ENCODE measurements at regions not wholly inside any gene's neighbourhood (a gene's known extent, or its start where the extent isn't known, plus 50 kb on each side); places are given as distances from the start of the nearest gene placed in this dataset.

GRCh38 chr4:17072483-17072882 is 174.0 kb upstream of the LDB2 start:
- Histone ChIP-seq H3K27me3 (ENCODE audit: insufficient read depth, insufficient read length) (no peaks in the 10 kb centered on the region), H3K9me3 (ENCODE audit: insufficient read depth, low read length) (no peaks in the 10 kb centered on the region; the same call in 1 of the 2 replicates), H3K4me1 (ENCODE audit: insufficient read depth, insufficient read length) (no peaks in the 10 kb centered on the region), H3K4me3 (ENCODE audit: insufficient read length, low read depth) (no peak overlapping the region), H3K36me3 (ENCODE audit: insufficient read depth, insufficient read length, low read length) (no peaks in the 10 kb centered on the region), H3K9ac (ENCODE audit: insufficient read length, low read depth) (no peak overlapping the region)
- no peak for DNase-seq (ENCODE audit: low read depth, low spot score)
- TF ChIP-seq YY1 (IDR thresholded peaks at IDR 0.05; ENCODE audit: insufficient read depth, insufficient read length), result no peak
- TF ChIP-seq SUZ12 (IDR thresholded peaks at IDR 0.05; ENCODE audit: extremely low read depth, insufficient read depth, insufficient read length), result no peak
- no peak for TF ChIP-seq ZNF274 (IDR thresholded peaks at IDR 0.05; ENCODE audit: low read depth, low read length)

DNA sequence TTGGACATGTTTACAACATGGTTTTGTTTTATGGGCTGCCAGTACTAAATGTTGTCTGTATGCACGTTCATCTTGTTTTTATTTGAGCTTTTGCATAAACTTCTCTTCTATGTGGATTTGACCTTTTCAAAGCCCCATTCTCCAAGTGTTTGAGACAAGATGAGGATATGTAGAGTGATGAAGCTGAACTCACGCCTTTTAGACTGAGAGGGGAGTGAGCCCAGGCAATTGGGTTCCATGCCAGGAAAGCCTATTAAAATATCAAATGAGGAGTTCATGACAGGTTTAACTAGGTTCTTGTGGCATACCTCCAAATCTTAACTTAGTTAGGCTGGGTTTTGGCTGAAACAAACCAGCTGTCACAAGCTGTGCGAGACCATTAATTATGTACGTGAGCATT is 170.4 kb upstream of the LDB2 start:
- Histone ChIP-seq H3K4me3 (ENCODE audit: insufficient read length, low read depth) (no peak overlapping the region), H3K36me3 (ENCODE audit: insufficient read depth, insufficient read length, low read length) (no peaks in the 10 kb centered on the region), H3K27me3 (ENCODE audit: insufficient read depth, insufficient read length) (no peaks in the 10 kb centered on the region), H3K4me1 (ENCODE audit: insufficient read depth, insufficient read length) (no peaks in the 10 kb centered on the region), H3K9ac (ENCODE audit: insufficient read length, low read depth) (no peak overlapping the region), H3K9me3 (ENCODE audit: insufficient read depth, low read length) (no peaks in the 10 kb centered on the region; the same call in 1 of the 2 replicates)
- DNase-seq (ENCODE audit: low read depth, low spot score), result no peak
- TF ChIP-seq YY1 (IDR thresholded peaks at IDR 0.05; ENCODE audit: insufficient read depth, insufficient read length) (no peak), ZNF274 (IDR thresholded peaks at IDR 0.05; ENCODE audit: low read depth, low read length) (no peak), SUZ12 (IDR thresholded peaks at IDR 0.05; ENCODE audit: extremely low read depth, insufficient read depth, insufficient read length) (no peak)

GRCh38 chr4:17068392-17068791 is 169.9 kb upstream of the LDB2 start:
- H3K4me3 ChIP-seq (ENCODE audit: insufficient read length, low read depth), result no peak overlapping the region
- no peak for DNase-seq (ENCODE audit: low read depth, low spot score)
- no peaks in the 10 kb centered on the region; the same call in 1 of the 2 replicates for H3K9me3 ChIP-seq (ENCODE audit: insufficient read depth, low read length)
- no peak for TF ChIP-seq ZNF274 (IDR thresholded peaks at IDR 0.05; ENCODE audit: low read depth, low read length)
- no peak for TF ChIP-seq SUZ12 (IDR thresholded peaks at IDR 0.05; ENCODE audit: extremely low read depth, insufficient read depth, insufficient read length)
- no peak for TF ChIP-seq YY1 (IDR thresholded peaks at IDR 0.05; ENCODE audit: insufficient read depth, insufficient read length)
- no peak overlapping the region for H3K9ac ChIP-seq (ENCODE audit: insufficient read length, low read depth)
- H3K4me1 ChIP-seq (ENCODE audit: insufficient read depth, insufficient read length), result no peaks in the 10 kb centered on the region
- no peaks in the 10 kb centered on the region for H3K27me3 ChIP-seq (ENCODE audit: insufficient read depth, insufficient read length)
- no peaks in the 10 kb centered on the region for H3K36me3 ChIP-seq (ENCODE audit: insufficient read depth, insufficient read length, low read length)

GRCh38 chr4:17066972-17067371 is 168.5 kb upstream of the LDB2 start:
- no peaks in the 10 kb centered on the region for H3K27me3 ChIP-seq (ENCODE audit: insufficient read depth, insufficient read length)
- H3K9me3 ChIP-seq (ENCODE audit: insufficient read depth, low read length), result no peaks in the 10 kb centered on the region; the same call in 1 of the 2 replicates
- no peak overlapping the region for H3K4me3 ChIP-seq (ENCODE audit: insufficient read length, low read depth)
- H3K36me3 ChIP-seq (ENCODE audit: insufficient read depth, insufficient read length, low read length), result no peaks in the 10 kb centered on the region
- no peaks in the 10 kb centered on the region for H3K4me1 ChIP-seq (ENCODE audit: insufficient read depth, insufficient read length)
- TF ChIP-seq ZNF274 (IDR thresholded peaks at IDR 0.05; ENCODE audit: low read depth, low read length), result no peak
- no peak for TF ChIP-seq SUZ12 (IDR thresholded peaks at IDR 0.05; ENCODE audit: extremely low read depth, insufficient read depth, insufficient read length)
- no peak for TF ChIP-seq YY1 (IDR thresholded peaks at IDR 0.05; ENCODE audit: insufficient read depth, insufficient read length)
- no peak overlapping the region for H3K9ac ChIP-seq (ENCODE audit: insufficient read length, low read depth)
- DNase-seq (ENCODE audit: low read depth, low spot score), result no peak

DNA sequence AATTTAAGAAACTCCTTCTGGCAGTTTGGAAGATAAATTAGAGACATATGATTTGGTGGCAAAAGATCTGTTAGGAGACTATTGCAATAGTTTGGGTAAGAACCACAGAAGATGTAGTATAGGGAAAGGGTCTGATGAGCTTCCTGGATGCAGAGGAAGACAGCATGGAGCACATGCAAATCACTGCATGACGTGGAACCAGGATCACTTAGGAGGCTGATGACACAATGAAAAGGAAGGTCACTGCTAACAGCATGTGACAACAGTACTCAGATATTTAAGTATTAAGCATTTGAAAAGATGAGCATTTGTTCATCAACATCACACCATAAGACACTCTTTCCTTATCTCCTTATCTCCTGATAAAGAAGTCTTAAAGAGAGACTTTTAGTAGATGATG is 167.8 kb upstream of the LDB2 start:
- Histone ChIP-seq H3K36me3 (ENCODE audit: insufficient read depth, insufficient read length, low read length) (no peaks in the 10 kb centered on the region), H3K4me3 (ENCODE audit: insufficient read length, low read depth) (no peak overlapping the region), H3K9me3 (ENCODE audit: insufficient read depth, low read length) (no peaks in the 10 kb centered on the region; the same call in 1 of the 2 replicates), H3K4me1 (ENCODE audit: insufficient read depth, insufficient read length) (no peaks in the 10 kb centered on the region), H3K9ac (ENCODE audit: insufficient read length, low read depth) (no peak overlapping the region), H3K27me3 (ENCODE audit: insufficient read depth, insufficient read length) (no peaks in the 10 kb centered on the region)
- no peak for DNase-seq (ENCODE audit: low read depth, low spot score)
- TF ChIP-seq SUZ12 (IDR thresholded peaks at IDR 0.05; ENCODE audit: extremely low read depth, insufficient read depth, insufficient read length), result no peak
- TF ChIP-seq YY1 (IDR thresholded peaks at IDR 0.05; ENCODE audit: insufficient read depth, insufficient read length), result no peak
- no peak for TF ChIP-seq ZNF274 (IDR thresholded peaks at IDR 0.05; ENCODE audit: low read depth, low read length)

DNA sequence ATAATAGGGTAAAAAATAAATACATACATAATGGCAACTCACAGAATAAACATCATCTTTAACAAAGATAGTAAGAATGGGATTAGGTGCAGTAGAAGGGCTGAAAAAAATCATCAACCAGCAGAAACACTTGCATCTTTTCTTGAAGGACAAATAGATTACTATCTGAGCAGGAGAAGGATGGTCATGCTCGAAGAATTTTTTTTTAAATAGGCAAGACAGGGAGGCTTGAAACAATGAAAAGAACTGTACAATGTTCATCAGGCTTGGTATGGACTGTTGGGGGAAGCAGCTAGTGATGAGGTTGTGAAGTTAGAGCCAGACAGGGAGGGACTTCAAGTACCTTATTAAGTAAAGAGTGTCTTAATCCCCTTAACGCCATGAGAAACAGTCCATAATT is 167.4 kb upstream of the LDB2 start:
- Histone ChIP-seq H3K27me3 (ENCODE audit: insufficient read depth, insufficient read length) (no peaks in the 10 kb centered on the region), H3K4me1 (ENCODE audit: insufficient read depth, insufficient read length) (no peaks in the 10 kb centered on the region), H3K9me3 (ENCODE audit: insufficient read depth, low read length) (no peaks in the 10 kb centered on the region; the same call in 1 of the 2 replicates), H3K4me3 (ENCODE audit: insufficient read length, low read depth) (no peak overlapping the region), H3K36me3 (ENCODE audit: insufficient read depth, insufficient read length, low read length) (no peaks in the 10 kb centered on the region), H3K9ac (ENCODE audit: insufficient read length, low read depth) (no peak overlapping the region)
- no peak for DNase-seq (ENCODE audit: low read depth, low spot score)
- no peak for TF ChIP-seq YY1 (IDR thresholded peaks at IDR 0.05; ENCODE audit: insufficient read depth, insufficient read length)
- TF ChIP-seq SUZ12 (IDR thresholded peaks at IDR 0.05; ENCODE audit: extremely low read depth, insufficient read depth, insufficient read length), result no peak

- Histone ChIP-seq H3K9ac (ENCODE audit: insufficient read length, low read depth) (no peak overlapping the region), H3K36me3 (ENCODE audit: insufficient read depth, insufficient read length, low read length) (no peaks in the 10 kb centered on the region), H3K27me3 (ENCODE audit: insufficient read depth, insufficient read length) (no peaks in the 10 kb centered on the region), H3K4me1 (ENCODE audit: insufficient read depth, insufficient read length) (no peaks in the 10 kb centered on the region), H3K9me3 (ENCODE audit: insufficient read depth, low read length) (no peaks in the 10 kb centered on the region), H3K4me3 (ENCODE audit: insufficient read length, low read depth) (no peak overlapping the region)
- DNase-seq (ENCODE audit: low read depth, low spot score), result no peak
- TF ChIP-seq SUZ12 (IDR thresholded peaks at IDR 0.05; ENCODE audit: extremely low read depth, insufficient read depth, insufficient read length) (no peak), ZNF274 (IDR thresholded peaks at IDR 0.05; ENCODE audit: low read depth, low read length) (no peak), YY1 (IDR thresholded peaks at IDR 0.05; ENCODE audit: insufficient read depth, insufficient read length) (no peak)
Measured at GRCh38 chr4:17064959-17065358, 166.5 kb upstream of the LDB2 start.
